Medulla oblongata (tissue), 1 donor: ENCODE measurements at regions not wholly inside any gene's neighbourhood (a gene's known extent, or its start where the extent isn't known, plus 50 kb on each side); places are given as distances from the start of the nearest gene placed in this dataset.
"Not testable (repeated sequence)": the region's sequence is repeated elsewhere in the genome, so short reads cannot be mapped to it uniquely, and the experiment has no call there.

Experiments used
- DNase-seq: peaks from one replicate; pipeline ENCODE4 v3.0.0-alpha.2; 2015; ENCODE audit errors: extremely low spot score

- DNase-seq = no peak
Measured at GRCh38 chr14:104398656-104399055, 180.9 kb upstream of the C14orf180 start.

DNA sequence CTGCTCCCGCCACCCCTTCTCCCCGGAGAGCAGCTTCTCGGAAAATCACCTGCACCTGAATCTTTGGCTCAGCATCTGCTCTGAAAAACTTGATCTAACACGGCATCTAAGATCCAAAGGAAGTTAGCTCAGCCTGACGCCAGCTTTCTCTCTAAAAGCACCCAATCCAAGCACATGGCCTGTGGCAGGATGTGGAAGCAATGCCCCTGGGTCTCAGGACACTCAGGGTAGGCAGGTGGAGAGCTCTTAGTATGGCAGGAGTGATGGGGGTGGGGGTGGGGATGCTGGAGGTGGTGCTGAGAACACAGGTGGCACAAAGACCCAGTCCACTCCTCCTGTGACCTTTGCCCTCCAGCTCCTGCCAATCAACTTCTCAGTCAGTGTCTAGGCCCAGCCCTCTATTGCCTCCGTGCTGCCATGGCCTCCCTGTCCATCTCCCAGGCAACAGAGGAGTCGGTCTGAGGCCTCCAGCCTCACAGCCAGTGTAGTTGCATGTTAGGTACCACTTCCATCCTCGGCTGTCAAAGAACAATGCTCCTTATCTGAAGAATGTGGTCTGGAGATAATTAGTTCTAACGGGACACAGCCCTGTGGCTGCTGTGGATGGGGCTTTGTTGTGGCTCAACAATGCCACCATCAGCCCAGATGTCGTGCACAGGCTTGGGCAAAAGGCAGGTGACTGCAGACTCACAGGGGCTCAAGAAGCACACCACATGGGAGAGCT, 180.0 kb upstream of the C14orf180 start:
- no peak for DNase-seq

GRCh38 chr14:104400355-104400754, 179.2 kb upstream of the C14orf180 start:
- no peak for DNase-seq

DNA sequence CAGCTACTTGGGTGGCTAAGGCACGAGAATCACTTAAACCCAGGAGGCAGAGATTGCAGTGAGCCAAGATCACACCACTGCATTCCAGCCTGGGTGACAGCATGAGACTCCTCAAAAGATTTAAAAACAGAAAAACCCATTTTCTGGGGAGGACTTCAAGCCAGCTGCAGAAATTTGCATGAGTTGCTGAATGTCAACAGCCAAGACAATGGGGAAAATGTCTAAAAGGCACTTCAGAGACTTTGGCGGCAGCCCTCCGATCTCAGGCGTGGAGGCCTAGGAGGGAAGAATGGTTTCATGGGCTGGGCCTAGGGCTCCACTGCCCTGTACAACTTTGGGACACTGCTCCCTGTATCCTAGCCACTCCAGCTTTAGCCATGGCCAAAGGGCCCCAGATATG, 177.8 kb upstream of the C14orf180 start:
- DNase-seq = no peak

DNA sequence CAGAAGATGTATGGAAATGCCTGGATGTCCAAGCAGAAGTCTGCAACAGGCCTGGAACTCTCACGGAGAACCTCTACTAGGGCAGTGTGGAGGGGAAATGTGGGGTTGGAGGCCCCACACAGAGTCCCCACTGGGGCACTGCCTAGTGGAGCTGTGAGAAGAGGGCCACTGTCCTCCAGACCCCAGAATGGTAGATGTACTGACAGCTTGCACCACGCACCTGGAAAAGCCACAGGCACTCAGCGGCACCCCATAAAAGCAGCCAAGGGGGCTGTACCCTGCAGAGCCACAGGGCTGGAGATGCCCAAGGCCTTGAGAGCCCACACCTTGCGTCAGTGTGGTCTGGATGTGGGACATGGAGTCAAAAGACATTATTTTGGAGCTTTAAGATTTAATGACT, 177.3 kb upstream of the C14orf180 start:
- DNase-seq = not testable (repeated sequence)

DNA sequence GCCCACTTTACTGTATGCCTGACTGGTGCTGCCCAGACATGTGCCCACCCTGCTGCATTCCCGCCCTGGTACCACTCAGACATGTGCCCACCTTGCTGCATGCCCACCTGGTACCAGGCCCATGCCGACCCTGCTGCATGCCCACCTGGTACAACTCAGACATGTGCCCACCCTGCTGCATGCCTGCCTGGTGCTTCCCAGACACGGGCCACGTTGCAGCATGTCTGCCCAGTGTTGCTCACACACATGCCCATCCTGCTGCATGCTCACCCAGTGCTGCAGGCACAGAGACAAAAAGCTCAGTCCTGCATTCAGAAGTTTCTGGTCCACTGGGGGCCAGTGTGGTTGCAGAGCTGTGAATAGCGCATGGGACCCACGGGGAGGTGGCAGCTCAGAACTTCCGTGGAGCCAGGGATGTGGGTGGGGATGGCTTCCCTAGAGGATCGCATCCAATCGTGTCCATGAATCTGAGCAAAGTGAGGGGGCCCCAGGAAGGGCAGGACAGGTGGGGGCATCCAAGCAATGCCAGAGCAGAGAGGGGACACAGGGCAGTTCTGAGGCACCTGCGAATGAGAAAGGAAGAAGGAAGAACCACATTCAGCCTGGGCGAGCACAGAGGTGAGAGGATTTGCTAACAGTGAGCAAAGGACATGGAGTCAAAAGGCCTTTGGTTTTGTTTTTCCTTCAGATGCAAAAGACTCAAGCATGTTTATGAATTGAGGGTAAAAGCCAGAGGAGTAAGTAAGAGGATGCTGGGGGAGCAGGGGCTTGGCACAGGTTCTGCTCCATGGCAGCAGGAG, 175.9 kb upstream of the C14orf180 start:
- DNase-seq = no peak

DNA sequence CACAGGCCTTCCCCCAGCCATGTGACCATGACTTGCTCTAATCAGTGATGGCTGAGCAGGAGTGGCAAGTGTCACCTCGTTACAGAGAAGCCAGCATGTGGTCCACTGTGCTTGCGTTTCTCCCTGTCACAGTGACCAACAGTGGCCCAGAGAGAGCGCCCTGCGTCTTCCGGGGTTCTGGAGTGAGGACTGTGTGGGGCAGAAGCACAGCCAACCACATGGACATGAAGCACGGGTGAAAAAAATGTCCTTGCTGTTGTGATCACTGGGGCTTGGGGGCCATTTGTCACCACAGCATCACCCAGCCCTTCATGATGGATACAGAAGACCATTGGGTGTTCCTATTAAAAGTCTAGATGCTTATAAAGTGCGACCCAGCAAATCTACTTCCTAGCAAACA, 174.6 kb upstream of the C14orf180 start:
- no peak for DNase-seq

DNA sequence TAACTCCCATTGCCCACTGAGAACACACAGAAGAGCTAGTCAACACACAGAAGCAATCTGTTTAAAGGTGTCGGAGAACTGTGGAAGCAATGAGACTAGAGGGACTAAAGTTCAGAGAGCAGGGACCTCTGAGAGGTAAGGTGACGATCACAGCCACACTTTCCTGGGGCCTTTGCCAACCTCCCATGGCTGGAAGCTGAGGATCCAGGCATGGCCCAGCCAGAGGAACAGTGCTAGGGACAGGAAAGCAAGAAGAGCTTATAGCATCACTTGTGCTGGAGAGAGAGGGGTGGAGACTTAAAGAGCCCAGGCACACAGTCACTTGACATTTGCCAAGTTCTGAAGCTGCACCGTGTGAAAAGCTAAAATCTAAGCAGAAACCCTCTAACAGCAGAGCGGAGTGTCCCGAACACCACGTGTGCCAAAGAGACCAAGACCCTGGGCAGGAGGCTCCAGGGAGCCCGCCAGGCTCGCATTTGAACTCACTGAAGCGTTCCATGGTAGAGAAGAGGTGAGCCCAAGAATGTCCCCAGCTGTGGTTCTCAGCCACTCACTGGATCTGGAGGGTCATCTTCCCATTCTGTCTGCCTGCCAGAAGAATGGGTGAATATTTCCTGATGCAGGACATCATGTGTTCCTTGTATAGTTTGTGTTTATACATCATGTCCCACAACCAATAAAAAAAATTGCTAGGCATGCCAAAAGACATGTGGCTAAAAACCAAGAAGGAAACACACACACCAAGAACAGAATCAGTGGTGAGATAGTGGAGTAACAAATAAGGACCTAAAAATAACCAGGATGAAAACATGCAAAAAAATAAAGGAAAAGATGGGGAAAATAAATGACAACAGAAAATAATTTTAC, 174.0 kb upstream of the C14orf180 start:
- DNase-seq = no peak

DNA sequence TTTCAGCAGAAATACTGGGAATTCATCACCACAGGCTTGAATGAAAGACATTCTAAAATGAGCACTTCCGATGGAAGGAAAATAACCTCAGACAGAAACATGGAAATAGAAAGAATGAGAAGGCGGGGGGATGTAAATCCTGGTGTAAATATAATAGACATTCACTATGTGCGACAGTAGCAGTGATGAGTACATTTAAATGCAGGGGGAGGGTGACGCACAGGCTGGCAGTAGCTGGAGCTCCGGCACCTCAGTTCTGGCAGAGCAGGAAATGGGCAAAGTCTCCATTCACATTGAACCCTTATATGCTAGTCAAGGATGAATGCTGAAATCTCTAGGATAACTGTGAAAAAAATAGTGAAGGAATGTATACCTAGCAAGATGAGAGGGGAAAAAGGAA, 172.7 kb upstream of the C14orf180 start:
- DNase-seq = no peak

GRCh38 chr14:104416383-104416782, 163.2 kb upstream of the C14orf180 start:
- no peak for DNase-seq

- no peak for DNase-seq
Measured at GRCh38 chr14:104419865-104420505, 159.6 kb upstream of the C14orf180 start.

GRCh38 chr14:104420523-104420922, 159.0 kb upstream of the C14orf180 start:
- DNase-seq = not testable (repeated sequence)

DNA sequence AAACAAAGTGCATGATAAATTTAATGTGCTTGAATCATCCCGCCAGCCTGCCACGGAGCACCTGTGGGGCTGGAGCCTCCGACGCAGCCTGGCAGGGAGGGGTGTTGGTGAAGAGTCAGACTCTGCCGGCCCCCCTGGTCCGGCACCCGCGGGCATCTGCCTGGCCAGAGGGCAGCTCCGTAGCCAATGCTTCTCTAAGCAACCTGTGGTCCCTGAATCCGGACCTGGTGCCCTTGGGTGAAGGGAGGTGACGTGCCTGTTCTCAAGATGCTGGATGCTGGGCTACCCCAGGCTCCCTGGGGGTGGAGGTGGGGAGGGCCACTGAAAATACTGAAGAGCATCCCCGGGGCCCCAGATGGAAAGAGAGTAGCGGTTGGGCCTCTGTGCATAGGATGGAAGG, 158.6 kb upstream of the C14orf180 start:
- DNase-seq = no peak

GRCh38 chr14:104421401-104421821, 158.2 kb upstream of the C14orf180 start:
- DNase-seq = no peak

DNA sequence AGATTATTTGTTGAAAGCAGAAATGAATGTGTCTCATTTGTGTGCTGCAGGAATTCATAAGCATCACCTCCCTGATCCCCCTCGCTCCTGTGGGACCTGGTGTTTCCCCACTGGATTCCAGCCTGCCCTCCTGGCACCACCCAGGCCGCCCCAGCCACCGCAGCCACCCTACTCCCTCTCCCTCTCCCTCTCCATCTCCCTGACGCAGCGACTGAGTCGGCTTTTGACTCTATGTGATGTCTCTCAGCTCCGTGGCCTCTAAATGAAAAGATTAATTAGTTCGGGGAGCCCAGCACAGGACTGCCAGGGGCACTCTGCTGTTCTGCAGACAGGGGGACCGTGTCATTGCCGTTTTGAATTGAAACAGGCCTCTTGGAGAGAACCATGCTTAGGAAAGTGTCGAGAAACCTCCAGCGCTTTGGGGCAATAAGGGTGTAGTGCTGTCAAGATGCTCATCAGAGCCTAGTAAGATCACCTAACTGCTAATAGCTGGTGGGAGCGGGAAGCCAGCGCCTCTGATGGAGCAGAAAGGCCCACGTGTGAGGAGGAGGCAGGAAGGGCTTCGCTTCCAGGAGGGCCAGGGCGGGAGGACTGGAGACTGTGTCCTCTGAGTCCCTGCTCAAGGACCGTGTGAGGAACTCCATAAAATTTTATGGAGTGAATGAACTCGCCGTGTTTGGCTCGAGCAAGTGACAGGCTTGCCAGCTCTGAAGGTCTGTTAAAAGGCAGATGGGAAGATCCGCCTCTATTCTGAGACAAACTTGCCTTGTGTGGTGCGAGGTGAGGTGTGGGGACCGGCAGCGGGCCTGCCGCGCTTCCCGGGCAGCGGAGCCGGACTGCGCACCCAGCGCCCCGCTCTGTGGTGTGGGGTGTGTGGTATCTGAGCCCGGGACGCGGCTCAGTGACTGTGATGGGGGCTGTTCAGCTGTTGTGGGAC, 157.4 kb upstream of the C14orf180 start:
- DNase-seq = no peak

DNA sequence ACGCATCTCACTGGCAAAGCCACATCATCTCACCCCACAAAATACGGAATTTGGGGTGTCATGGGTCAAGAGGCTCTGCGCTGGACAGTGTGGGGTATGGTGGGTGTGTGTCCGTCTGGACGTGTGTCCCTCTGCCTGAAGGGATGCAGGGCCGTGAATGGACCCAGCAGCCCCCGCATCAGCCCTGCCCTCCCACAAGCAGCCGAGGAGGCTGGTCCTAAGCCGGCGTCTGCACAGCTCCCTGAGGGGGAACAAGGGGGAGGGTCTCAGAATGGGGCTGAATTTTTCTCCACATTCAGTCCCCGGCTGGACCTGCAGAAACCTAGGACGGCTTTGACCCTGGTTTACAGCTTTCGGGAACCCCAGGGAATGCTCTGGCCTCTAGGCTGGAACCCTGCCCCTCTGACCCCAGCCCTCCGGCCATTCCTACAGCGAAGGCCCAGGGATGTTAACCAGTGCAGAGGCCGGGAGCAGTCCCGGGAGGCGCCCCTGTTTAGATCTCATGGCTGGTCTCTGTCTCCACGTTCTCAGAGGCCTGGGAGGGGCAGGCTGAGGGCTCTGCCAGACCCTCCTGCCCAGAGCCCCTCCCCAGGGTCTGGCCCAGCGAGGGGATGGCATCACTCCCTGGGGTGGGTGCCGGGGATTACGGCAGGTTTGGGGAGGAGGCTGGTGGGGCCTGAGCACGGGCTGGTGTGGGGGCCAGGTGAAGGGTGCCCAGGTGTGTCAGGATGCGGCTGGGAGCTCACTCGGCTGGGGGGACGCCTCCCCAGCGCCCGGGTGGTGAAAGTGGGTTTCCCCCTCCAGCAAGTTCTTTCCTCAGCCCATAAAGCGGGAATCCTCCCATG, 156.5 kb upstream of the C14orf180 start:
- DNase-seq = no peak

GRCh38 chr14:104423701-104424405, 155.7 kb upstream of the C14orf180 start:
- DNase-seq = no peak

DNA sequence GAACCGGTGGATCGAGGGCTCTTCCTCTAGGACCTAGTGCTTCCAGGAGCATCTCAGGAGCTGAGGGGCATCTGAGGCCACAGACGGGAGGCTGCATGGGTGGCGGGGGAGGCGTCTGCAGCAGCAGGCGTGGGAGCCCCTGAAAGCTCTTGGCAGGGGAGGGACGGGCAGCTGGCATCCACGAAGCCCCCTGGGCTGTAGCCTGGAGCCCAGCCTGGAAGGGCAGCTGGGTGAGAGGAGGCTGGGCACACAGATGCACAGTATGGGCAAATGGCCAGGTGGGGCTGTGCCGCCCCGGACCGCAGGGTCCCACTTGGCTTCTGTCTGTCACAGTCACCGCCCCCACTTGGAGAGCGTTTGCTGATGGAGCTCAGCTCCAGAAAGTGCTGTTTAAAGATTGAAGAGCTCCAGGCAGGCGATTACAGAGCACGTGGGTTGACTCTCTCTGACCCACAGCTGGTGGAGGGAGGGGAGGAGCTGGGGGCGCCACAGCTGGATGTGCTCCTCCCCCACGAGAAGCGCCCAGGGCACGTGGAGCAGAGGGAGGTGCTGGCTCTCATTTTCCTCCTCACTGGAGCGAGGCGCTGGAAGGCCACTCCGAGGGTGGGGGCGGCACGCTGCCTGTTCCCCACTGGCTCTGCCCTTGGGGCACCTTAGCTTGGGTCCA, 155.0 kb upstream of the C14orf180 start:
- peak; percentile 23 for DNase-seq
